SH-SY5Y (cell line): ENCODE measurements at regions not wholly inside any gene's neighbourhood (a gene's known extent, or its start where the extent isn't known, plus 50 kb on each side); places are given as distances from the start of the nearest gene placed in this dataset.

Experiments used
- GATA2 ChIP-seq: IDR thresholded peaks from 2 replicates; pipeline ENCODE4 v1.6.1; 2011; ENCODE audit warnings: mild to moderate bottlenecking, low read depth, low read length
- GATA3 ChIP-seq: IDR thresholded peaks from 2 replicates; pipeline ENCODE4 v1.6.1; 2011; ENCODE audit warnings: low read depth, mild to moderate bottlenecking, low read length, moderate library complexity

DNA sequence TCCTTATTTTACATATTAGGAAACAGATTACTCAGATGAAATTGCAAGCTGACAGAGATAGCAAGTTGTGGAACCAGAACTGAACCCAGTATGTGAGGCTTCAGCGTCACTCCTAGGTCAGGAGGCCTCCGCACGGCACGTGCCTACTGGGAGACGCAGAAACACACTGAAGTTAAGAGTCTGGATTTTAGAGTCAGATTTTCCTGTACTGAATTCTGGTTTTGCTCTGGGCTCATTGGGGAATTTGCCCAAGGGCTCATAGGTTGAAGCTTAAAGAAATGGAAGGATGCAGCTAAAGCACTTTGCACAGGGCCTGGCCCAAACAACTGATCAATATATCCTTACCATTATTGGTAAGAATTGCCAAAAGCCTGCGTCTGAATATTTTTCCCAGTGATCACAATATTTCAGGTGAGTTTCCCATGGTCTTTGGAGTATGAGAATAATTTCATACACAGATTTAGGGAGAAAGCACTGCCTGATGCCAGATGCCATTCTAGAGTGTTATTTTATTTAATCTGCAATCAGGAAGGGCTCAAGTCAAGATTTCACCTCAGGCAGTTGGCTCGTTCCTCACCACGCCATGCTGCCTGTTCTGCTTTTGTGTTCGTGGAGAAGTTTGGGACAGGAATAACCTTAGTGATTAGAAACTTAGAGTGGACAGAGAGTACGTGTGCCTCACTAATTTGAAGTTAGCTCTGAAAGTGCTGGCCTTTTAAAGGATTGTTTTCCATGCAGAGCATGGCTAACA, 331.9 kb downstream of the MYCN start:
- TF ChIP-seq GATA2, result peak; percentile 77
- peak; percentile 23; the same call in 1 of the 2 replicates for TF ChIP-seq GATA3
